Superior temporal gyrus (tissue), 1 donor: ENCODE measurements at regions not wholly inside any gene's neighbourhood (a gene's known extent, or its start where the extent isn't known, plus 50 kb on each side); places are given as distances from the start of the nearest gene placed in this dataset.
A peak's percentile ranks its signal among the peaks of the same experiment; 100 is the strongest.
"Not testable (repeated sequence)": the region's sequence is repeated elsewhere in the genome, so short reads cannot be mapped to it uniquely, and the experiment has no call there.

Experiments
- DNase-seq: peaks from one replicate; pipeline ENCODE4 v3.0.0-alpha.2; 2016; ENCODE audit errors: extremely low spot score

DNA sequence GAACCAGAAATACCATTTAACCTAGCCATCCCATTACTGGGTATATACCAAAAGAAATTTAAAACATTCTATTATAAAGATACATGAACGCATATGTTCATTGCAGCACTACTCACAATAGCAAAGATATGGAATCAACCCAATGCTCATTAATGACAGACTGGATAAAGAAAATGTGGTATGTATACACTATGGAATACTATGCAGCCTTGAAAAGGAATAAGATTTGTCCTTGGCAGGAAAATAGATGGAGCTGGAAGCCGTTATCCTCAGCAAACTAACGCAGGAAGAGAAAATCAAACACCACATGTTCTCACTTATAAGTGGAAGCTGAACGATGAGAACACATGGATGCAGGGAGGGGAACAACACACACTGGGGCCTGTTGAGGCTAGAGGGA, 146.1 kb upstream of the HMGA2 start:
- not testable (repeated sequence) for DNase-seq

DNA sequence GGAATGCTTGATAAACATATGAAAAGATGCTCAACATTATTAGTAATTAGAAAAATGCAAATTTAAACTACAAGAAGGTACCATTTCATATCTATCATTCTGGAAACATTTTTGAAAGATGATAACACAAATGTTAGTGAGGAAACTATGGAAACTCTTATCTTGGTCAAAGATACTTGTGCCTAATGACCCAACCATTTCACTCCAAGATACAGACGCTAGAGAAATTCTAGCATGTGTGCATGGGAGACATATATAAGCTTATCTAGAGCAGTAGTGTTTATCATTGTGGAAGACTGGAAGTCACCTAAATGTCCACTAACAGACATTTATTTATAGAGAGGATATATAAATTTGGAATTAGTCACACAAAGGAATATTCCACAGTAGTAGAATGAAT, 143.1 kb upstream of the HMGA2 start:
- no peak for DNase-seq

DNA sequence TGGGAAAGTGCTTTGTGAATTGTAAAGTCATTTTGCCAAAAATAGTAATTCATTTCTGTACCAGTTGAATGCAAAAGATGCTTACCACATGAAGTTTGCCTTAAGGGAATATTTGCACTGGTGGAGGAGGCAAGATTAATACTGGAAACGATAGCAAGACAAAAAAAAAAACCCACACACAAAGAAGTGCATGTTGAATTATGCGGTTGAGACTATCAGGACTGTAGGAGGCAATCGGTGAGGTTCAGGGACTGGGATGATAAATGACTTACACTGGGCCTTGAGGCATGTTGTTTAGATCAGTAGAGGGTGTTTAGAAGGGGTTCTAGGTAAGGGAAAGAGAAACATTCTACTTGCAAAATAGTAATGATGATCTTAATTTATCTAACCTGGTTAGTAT, 142.2 kb upstream of the HMGA2 start:
- DNase-seq: no peak

DNA sequence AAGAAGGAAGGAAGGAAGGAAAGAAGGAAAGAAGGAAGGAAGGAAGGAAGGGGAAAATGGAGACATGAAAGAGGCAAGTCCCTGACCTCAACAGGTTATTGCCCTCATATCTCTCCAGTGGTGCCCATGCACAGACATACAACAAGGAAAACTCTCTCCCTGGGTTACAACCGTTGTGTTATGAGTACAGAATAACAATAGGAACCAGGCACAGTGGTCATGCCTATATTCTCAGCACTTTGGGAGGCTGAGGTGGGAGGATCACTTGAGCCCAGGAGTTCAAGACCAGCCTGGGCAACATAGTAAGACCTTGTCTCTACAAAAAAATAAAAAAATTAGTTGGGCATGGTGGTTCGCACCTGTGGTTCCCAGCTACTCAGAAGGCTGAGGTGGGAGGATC, 139.4 kb upstream of the HMGA2 start:
- no peak for DNase-seq

DNA sequence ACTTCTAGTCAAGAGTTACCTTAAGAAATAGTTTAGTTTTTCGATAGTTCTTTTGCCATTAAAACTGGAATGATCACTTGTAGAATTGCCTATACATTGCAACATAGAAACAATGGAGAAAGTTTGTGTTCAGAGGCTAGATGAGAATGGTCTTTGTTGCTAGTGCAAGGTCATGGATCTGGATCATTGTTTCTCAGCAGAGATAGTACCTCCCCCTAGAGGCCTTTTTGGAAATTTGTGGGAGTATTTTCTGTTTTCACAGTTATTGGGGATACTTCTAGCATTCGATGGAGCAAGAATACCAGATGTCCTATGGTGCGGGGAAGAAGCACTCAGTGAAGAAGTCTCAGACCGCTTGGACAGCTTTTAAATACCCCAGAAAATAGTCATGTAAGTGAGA, 138.8 kb upstream of the HMGA2 start:
- DNase-seq: peak; percentile 37

DNA sequence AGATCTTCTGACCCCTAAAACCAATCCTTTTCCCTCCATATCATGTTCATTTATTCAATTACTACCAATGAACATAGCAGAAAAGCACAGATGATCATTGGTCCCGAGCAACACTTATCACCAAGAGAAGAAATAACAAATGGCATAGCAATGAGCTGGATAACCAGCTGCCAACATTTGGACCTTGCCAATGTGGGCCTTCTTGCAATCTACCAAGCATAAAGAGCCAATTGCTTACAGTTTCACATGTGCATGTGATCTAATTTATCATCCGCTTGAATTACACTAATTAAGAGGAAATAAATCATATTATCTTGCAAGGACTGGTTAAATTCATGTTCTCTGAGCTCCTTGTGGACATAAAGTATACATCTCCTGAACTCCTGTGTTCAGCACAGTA, 134.8 kb upstream of the HMGA2 start:
- no peak for DNase-seq

DNA sequence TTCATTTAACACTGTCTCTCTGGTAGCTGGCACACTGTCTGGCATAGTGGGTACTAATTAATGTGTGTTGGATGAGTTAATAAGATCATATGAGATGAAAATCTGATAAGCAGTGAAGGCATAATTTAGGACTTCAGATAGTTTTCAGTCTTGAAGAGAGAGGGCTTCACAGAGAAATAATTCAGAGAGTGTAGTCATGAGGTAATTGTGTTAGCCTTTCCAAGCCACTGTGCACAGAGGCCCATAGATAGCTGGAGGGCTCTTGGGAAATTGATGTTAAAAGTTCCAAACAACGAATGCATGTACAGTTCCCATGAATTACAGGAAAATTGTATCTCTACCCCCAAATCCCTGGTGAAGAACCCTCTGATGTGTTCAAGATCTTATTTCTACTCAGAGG, 133.8 kb upstream of the HMGA2 start:
- DNase-seq: no peak

DNA sequence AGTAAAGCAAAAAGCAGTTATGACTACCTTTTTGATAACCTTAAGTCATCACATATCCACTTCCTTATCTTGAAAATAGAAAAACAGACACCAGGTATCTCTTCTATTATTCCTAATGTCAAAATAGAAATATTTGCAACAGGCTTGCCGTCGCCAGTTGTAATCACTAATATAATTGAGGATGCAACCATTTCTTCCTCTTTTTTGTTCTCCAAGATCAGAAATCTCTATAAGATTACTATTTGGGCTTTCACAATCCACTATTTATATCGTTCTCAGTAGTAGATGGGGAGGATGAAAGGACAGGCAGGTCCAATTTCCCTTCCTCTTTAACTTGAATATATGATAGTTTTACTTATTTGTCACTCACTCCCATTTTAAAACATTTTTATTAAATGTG, 130.2 kb upstream of the HMGA2 start:
- DNase-seq: no peak

DNA sequence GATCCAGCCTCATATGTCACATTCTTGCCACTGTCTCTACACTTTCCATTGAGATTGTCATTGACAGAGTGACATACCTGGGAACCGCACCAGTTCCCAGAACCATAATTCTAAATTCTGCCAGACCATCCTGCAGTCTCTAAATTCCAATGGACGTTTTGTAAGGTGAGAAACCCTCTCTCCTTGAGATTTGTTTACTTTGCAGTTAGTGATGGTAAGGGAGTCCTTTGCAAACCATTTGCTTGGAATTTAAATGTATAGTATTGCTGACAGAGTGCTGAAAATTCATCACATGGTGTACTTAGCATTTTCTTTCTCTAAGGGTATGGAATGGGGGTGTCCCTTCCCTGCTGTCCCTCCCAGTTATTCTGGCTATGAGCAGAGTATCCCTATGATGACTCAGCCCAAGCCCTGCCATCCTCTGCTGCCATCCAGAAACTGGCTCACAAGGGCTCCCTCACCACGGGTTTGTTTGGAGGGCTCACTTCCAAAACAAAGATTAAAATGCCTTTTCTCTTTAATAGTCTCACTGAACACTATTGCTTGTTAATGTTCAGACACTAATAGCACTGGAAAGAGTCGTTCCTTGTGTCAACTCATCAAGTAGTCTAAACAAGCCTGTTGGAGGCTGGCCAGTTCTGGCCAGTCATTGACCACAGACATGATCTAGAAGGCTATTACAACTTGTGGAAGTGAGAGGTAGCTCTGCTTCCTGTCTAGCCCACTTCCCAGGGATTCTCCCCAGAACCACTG, 129.0 kb upstream of the HMGA2 start:
- DNase-seq: no peak

DNA sequence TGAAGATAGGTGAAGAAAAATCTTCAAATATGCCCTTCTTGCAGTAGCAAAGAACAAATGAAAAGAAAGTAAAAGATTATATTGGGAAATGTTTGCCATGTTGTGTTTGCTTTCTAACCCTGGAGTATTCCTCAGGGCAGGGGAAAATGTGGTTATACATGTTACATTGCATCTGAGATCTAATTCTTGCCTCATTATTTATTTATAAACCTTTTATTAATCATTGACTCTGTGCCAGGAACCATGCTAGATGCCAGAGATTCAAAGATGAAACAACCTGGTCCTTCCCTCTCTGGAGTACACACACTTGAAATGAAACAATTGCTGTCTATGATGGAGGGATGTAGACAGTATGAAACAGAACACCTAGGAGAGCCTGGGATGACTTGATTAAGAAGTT, 128.1 kb upstream of the HMGA2 start:
- no peak for DNase-seq

DNA sequence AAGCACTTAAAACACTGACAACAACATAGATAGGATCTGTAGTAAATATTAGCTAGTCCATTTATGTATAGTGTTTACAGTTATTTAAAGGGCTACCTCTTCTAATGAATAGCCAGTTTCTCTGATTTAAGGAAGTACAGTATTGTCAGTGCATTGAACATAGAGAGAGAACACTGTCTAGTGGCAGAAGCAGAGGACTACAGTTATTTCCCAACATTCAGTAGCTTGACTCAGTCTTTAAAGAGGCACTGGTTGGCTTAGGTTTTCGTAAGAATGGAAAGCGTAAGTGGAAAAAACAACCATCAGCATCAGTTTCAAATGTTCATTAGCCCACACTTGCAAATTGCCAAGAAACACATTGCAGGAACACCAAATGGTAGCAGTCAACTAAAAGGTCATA, 125.0 kb upstream of the HMGA2 start:
- DNase-seq: no peak

DNA sequence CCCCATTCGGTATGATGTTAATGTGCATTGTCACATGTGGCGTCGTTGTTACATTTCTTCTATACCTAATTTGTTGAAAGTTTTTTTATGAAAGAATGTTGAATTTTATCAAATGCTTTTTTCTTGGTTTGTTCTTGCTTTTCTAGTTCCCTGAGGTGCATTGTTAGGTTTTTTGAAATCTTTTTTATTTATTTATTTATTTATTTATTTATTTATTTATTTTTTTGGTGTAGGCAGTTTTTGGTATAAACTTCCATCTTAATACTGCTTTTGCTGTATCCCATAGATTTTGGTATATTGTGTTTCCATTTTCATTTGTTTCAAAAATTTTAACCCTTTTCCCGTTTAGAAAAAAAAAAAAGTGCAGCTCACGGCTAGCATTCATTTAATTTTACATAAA, 121.1 kb upstream of the HMGA2 start:
- DNase-seq: no peak

DNA sequence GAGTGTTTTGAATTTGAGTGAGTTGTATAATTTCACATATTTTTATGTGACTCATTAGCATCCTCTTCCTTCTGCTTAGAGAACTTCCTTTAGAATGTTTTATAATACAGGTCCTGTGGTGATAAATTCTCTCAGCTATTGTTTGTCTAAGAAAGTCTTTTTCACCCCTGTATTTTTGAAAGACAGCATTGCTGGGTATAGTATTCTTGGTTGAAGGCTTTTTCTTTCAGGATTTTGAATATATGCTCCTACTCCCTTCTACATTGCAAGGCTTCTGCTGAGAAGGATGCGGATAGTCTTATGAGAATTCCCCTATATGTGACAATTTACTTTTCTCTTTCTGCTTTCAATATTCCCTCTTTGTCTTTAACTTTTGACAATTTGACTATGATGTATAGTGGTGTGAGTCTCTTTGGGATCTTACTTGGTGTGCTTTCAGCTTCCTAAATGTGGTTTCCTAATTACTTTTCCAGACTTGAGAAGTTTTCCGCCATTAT, 118.9 kb upstream of the HMGA2 start:
- DNase-seq: no peak

DNA sequence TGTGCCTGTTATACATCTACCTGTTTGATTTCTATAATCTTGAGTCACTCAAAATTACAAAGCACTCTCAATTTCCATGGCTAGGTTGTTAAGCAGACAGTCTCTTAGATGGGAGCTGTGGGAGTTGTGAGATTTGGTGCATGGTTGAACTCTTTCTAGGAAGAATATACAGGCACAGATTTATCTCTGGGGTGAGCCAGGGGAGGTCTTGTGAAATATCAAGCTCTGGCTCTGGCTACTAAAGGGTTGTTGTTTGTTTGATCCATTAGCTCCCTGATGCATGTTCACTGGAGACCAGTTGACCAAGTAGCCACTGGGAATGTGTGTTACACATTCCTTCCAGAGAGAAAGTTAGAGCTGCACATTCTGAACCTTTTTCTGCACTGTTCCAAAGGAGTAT, 117.2 kb upstream of the HMGA2 start:
- no peak for DNase-seq

DNA sequence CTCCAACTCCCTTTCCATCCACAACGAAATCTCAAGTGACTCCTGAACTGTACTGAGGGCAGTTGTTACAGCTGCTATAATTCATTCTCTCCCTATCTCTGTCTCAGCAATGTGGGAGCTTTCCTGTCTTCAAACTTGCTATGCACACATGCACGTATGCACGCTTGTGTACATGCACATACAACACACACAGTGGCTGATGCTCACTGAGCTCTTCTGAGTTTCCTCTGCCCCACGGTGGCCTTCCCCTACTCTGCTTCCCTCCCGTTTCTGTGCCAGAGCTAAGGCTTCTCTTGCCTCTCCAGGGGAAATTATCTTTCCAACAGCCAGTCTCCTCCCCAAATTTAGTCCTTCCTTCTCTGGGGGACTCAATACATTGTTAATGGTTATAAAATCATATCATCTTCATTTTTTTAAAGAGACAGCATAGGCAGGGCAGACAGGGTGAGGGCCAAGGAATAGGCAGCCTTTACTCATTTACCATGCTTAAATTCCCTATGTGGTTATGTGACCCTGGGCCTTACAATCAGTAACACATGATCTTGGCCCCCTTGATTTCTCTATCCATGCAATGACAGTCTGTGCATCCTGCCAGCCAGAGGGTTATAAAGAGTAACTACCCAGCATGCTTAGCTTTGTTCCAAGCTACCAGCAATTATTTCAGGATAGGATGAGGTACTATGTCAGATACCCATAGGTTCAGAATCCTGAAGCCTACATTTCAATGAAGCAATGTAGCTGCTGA, 111.9 kb upstream of the HMGA2 start:
- no peak for DNase-seq

DNA sequence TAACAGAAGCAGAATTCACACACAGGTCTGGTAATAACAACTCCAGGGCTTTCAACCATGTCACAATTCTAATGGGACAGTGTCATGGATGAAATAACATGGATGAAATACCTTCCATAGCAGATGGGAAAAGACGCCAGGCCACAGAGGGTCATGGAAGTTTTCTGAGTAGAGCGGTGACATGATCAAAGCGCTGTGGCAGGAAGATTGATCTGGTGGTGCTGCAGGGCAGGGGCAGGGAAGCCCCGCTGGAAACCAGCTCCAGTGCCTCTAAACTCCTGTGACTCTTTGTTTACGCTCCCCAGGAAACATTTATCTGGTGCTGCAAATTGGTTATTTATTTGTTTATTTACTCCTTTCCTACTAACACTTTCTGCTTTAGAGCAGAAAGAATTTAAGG, 108.3 kb upstream of the HMGA2 start:
- no peak for DNase-seq

DNA sequence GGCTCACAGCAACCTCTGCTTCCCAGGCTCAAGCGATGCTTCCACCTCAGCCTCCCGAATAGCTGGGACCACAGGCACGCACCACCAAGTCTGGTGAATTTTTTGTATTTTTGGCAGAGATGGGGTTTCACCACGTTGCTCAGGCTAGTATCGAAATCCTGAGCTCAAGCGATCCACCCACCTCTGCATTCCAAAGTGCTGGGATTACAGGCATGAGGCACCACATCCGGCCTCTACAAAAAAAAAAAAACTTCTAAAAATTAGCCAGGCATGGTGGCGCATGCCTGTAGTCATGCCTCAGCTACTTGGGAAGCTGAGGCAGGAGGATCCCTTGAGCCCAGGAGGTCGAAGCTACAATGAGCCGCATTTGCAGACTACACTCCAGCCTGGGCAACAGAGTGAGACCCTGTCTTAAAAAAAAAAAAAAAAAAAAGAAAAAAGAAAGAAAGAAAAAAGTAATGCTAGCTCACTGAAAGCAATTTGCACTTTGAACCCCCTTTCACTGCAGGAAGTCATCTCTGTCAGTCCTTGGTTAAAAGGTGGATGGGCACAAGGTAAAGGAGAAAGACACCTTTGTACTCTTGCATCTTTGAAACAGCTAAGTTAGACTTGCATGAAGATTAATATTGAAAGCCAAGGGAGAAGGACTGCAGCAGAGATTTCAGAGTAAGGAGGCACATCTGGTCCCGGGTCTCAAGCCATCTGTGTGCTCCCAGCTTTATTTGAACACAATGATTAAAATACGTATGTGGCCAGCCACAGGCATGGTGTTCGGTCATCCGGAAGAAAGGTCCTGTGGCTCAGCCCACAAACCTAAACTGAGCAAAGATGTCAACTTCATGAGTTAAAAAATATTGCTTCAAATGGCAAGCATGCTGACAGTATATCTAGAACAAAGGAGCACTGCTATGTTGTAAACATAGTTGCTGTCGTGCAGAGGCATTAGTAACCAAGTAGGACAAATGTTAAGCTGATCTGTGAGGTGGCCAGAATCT, 103.8 kb upstream of the HMGA2 start:
- no peak for DNase-seq

DNA sequence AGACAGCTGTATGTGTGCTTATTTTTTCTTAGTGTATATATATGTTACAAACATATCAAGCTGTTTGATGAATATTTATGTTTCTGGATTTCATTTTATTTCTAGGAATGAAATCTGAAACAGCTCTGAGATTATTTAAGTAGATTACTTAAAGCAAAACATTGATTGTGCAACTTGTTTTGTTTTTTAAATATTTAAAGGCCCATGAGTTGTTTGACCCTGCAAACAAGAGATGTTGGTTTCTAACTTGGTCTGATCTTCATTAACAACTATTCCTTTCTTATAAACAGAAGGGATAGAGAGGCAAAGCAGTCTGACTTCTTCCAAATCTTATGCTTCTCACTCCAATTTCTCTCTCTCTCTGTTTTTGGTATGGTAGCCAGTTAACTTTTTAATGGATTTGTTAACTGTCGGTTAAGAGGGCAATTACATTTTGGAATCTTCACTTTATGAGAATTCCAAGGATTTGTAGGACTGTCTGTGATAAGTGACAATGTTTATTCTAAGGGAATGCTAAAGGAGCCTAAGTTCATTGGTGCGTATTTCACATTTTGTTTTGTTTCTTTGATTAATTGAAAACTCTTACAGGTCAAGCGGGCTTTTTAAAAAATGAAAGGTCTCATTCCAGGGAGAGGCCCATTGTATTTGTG, 102.6 kb upstream of the HMGA2 start:
- no peak for DNase-seq

DNA sequence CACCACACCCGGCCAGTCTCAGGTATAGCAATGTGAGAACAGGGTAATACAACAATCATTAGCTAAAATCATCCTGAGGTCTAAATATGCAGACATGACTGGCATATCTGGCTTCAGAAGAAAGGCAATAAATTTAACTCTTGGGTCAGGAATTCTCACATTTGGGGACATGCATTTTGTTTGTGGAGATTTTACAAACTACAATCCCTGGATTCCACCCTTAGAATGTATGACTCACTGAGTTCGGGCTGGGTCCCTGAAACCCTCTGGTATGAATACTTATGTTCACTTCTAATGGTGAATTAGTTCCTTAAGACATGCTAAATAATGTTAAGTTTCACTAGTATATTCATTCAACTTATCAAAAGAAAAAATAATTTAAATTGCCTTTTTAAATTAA, 98.9 kb upstream of the HMGA2 start:
- DNase-seq: no peak

DNA sequence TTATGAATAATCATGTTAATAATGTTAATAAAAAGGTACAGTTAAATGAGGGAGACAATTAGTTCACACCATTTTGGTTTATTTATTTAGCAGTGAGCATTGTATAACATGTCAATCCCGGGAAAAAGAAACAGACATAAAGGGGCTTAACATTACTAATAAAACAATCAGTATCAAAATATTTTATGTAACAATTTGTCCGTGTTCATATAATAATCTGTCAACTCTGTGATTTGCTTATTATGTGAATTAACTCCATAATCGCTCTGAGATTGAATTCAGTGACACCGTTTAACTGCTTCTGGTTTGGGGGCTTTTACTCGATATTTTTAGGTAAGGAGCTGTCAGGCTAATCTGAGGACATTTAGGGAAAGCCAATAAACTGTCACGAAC, 95.8 kb upstream of the HMGA2 start:
- no peak for DNase-seq
